ENCODE measurements at regions not wholly inside any gene's neighbourhood (a gene's known extent, or its start where the extent isn't known, plus 50 kb on each side); places are given as distances from the start of the nearest gene placed in this dataset.

DNA sequence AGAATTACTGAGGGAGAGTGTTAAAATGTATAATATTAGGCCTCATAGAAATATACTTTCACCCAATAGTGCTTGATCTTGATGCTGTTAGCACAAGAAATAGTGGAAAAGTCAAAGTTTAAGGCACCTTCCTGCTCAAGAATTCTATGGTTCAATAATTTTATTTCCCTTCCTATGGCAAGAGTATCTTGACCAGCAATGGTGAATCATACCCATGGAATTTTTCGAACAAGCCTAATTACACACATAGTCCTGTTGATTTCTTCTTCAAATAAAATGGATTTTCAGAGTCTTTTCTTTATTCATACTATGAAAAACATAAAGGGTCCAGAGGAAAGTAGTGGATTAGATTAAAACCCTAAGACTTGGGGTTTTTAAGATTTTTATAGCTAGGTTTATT is 810.6 kb downstream of the CDH11 start:
- intact Hi-C loops (cut with micrococcal nuclease), result no loop called here
- Mint-ChIP-seq H3K36me3 (ENCODE audit: low read depth) (no peaks in the 10 kb centered on the region), H3K27me3 (no peaks in the 10 kb centered on the region), H3K27ac (no peak overlapping the region), H3K9me3 (peaks cover 15% of the 10 kb centered on the region), H3K4me1 (no peaks in the 10 kb centered on the region), H3K4me3 (no peak overlapping the region)
- CTCF ChIA-PET, result no interaction called here
- POLR2A ChIA-PET, result no interaction called here
- DNase-seq, result no peak
- TF ChIP-seq, protein P1, sequence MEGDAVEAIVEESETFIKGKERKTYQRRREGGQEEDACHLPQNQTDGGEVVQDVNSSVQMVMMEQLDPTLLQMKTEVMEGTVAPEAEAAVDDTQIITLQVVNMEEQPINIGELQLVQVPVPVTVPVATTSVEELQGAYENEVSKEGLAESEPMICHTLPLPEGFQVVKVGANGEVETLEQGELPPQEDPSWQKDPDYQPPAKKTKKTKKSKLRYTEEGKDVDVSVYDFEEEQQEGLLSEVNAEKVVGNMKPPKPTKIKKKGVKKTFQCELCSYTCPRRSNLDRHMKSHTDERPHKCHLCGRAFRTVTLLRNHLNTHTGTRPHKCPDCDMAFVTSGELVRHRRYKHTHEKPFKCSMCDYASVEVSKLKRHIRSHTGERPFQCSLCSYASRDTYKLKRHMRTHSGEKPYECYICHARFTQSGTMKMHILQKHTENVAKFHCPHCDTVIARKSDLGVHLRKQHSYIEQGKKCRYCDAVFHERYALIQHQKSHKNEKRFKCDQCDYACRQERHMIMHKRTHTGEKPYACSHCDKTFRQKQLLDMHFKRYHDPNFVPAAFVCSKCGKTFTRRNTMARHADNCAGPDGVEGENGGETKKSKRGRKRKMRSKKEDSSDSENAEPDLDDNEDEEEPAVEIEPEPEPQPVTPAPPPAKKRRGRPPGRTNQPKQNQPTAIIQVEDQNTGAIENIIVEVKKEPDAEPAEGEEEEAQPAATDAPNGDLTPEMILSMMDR (IDR thresholded peaks at IDR 0.05), result no peak
- ATAC-seq (ENCODE audit: low read depth), result no peak

DNA sequence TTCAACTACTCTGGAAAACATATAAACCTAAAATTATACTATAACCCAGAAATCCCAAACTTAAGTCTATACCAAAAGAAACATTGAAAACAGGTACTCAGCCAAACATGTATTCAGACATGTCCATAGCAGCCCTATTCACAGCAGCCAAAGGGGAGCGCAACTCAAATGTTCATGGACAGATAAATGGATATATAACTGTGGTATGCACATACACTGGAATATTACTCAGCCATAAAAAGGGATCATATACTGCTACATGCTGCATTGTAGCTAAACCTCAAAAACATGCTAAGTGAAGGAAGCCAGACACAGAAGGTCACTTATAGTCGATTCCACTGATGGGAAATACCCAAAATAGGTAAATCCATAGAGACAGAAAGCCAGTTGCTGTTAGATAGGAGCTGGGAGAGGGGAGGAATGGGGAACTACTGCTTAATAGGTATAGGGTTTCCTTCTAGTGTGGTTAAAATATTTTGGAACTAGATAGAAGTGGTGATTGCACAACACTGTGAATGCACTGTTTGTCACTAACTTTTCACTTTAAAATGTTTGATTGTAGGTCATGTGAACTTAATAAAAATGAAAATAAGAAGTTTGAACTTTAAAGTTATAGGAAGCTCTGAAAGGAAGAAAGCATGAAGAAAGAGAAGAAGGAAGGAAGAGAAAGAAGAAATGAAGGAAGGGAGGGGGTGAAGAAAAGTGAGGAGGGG is 812.3 kb downstream of the CDH11 start:
- no peak for ATAC-seq (ENCODE audit: low read depth)
- no peaks in the 10 kb centered on the region for H3K36me3 Mint-ChIP-seq (ENCODE audit: low read depth)
- no peaks in the 10 kb centered on the region for H3K4me1 Mint-ChIP-seq
- TF ChIP-seq, protein P1 (IDR thresholded peaks at IDR 0.05), result no peak
- intact Hi-C loops (cut with micrococcal nuclease), result no loop called here
- H3K27ac Mint-ChIP-seq, result no peak overlapping the region
- H3K27me3 Mint-ChIP-seq, result no peaks in the 10 kb centered on the region
- no peak overlapping the region for H3K4me3 Mint-ChIP-seq
- DNase-seq, result no peak
- POLR2A ChIA-PET, result no interaction called here
- CTCF ChIA-PET, result no interaction called here
- peaks cover 15% of the 10 kb centered on the region for H3K9me3 Mint-ChIP-seq

DNA sequence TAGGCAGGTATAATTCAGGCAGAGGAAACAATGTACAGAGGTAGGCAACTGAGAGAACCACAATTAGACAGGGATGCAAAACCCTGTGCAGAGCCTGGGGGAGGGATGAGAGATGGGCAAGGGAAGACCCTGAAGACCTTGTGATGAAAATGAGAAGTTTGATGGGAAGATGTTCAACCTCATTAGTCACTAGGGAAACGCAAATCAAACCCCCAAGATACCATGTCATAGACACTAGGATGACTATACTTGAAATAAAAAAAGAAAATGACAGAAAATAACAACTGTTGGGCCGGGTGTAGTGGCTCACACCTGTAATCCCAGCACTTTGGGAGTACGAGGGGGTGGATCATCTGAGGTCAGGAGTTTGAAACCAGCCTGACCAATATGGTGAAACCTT is 813.1 kb downstream of the CDH11 start:
- ChIA-PET POLR2A (no interaction called here), CTCF (no interaction called here)
- TF ChIP-seq, protein P1 (IDR thresholded peaks at IDR 0.05), result no peak
- no peak for ATAC-seq (ENCODE audit: low read depth)
- peaks cover 17% of the 10 kb centered on the region for H3K9me3 Mint-ChIP-seq
- H3K4me3 Mint-ChIP-seq, result no peak overlapping the region
- no peaks in the 10 kb centered on the region for H3K27me3 Mint-ChIP-seq
- no peak for DNase-seq
- H3K27ac Mint-ChIP-seq, result no peak overlapping the region
- intact Hi-C loops (cut with micrococcal nuclease), result no loop called here
- no peaks in the 10 kb centered on the region for H3K36me3 Mint-ChIP-seq (ENCODE audit: low read depth)
- no peaks in the 10 kb centered on the region for H3K4me1 Mint-ChIP-seq

DNA sequence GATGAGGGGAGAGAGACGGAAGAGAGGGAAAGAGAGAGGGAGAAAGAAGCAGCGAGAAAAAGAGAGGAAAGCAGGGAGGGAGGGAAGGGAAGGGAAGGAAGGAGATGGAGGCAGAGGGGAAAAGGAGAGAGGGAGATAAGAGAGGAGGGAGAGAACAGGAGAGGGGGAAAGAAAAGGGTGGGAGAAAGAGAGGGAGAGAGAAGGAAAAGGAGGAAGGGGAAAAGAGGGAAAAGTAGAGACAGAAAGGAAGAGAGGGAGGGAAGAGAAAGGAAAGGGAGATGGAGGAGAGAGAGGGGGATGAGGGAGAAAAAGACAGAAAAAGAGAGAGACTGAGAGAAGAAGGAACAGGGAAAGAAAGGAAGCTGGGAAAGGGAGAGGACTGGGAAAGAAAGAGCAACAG is 814.4 kb downstream of the CDH11 start:
- TF ChIP-seq, protein P1 (IDR thresholded peaks at IDR 0.05), result no peak
- DNase-seq (no peak), ATAC-seq (ENCODE audit: low read depth) (no peak)
- no peaks in the 10 kb centered on the region for H3K27me3 Mint-ChIP-seq
- POLR2A ChIA-PET, result no interaction called here
- H3K9me3 Mint-ChIP-seq, result peaks cover 16% of the 10 kb centered on the region
- H3K4me3 Mint-ChIP-seq, result no peak overlapping the region
- no peak overlapping the region for H3K27ac Mint-ChIP-seq
- intact Hi-C loops (cut with micrococcal nuclease), result no loop called here
- CTCF ChIA-PET, result no interaction called here
- no peaks in the 10 kb centered on the region for H3K36me3 Mint-ChIP-seq (ENCODE audit: low read depth)
- no peaks in the 10 kb centered on the region for H3K4me1 Mint-ChIP-seq

DNA sequence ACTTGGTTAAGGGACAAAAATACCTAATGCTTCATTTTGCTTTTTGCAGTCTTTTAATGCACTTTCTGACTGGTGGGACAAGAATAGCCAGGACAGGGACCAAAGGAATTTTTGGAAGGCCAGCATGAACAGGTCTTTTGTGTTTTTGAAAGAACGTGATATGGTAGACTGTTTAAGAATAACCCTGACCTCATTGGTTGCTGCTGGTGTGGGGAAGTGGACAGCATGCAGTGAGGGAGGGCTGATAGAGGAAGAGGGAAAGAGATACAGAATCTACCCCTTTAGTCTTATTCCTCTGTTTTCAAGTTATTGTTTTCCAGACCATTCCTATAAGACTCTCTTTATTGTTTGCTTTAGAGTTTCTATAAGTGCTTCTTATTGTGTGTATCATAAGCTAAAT is 816.2 kb downstream of the CDH11 start:
- Mint-ChIP-seq H3K9me3 (peaks cover 16% of the 10 kb centered on the region), H3K4me3 (no peak overlapping the region), H3K27ac (no peak overlapping the region), H3K27me3 (no peaks in the 10 kb centered on the region), H3K4me1 (no peaks in the 10 kb centered on the region), H3K36me3 (ENCODE audit: low read depth) (no peaks in the 10 kb centered on the region)
- CTCF ChIA-PET, result no interaction called here
- ATAC-seq (ENCODE audit: low read depth) (no peak), DNase-seq (no peak)
- POLR2A ChIA-PET, result no interaction called here
- TF ChIP-seq, protein P1 (IDR thresholded peaks at IDR 0.05), result no peak
- intact Hi-C loops (cut with micrococcal nuclease), result no loop called here

Data from activated B cell treated with CpG ODN at 0.5 μM for 24 hours (primary cell).